ENCODE measurements at regions not wholly inside any gene's neighbourhood (a gene's known extent, or its start where the extent isn't known, plus 50 kb on each side); places are given as distances from the start of the nearest gene placed in this dataset.

DNA sequence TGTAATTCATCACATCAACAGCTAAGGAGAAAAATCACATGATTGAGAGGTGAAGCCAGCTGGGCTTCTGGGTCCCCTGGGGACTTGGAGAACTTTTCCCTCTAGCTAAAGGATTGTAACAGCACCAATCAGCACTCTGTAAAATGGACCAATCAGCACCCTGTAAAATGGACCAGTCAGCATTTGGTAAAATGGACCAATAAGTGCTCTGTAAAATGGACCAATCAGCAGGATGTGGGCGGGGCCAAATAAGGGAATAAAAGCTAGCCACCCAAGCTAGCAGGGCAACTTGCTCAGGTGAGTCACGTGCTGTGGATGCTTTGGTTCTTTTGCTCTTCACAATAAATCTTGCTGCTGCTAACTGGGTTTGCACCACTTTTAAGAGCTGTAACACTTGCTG lies 1248.3 kb downstream of the PCDH18 start:
- no peak for TF ChIP-seq ZNF768 (tag by site-specific recombination; IDR thresholded peaks at IDR 0.05)
- TF ChIP-seq, protein P1, sequence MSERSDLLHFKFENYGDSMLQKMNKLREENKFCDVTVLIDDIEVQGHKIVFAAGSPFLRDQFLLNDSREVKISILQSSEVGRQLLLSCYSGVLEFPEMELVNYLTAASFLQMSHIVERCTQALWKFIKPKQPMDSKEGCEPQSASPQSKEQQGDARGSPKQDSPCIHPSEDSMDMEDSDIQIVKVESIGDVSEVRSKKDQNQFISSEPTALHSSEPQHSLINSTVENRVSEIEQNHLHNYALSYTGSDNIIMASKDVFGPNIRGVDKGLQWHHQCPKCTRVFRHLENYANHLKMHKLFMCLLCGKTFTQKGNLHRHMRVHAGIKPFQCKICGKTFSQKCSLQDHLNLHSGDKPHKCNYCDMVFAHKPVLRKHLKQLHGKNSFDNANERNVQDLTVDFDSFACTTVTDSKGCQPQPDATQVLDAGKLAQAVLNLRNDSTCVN (tag by site-specific recombination; optimal IDR thresholded peaks at IDR 0.05), result no peak
- no peak for TF ChIP-seq PBX3 (CRISPR knock-in tag; IDR thresholded peaks at IDR 0.05)
- TF ChIP-seq, protein P2, sequence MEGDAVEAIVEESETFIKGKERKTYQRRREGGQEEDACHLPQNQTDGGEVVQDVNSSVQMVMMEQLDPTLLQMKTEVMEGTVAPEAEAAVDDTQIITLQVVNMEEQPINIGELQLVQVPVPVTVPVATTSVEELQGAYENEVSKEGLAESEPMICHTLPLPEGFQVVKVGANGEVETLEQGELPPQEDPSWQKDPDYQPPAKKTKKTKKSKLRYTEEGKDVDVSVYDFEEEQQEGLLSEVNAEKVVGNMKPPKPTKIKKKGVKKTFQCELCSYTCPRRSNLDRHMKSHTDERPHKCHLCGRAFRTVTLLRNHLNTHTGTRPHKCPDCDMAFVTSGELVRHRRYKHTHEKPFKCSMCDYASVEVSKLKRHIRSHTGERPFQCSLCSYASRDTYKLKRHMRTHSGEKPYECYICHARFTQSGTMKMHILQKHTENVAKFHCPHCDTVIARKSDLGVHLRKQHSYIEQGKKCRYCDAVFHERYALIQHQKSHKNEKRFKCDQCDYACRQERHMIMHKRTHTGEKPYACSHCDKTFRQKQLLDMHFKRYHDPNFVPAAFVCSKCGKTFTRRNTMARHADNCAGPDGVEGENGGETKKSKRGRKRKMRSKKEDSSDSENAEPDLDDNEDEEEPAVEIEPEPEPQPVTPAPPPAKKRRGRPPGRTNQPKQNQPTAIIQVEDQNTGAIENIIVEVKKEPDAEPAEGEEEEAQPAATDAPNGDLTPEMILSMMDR (tag by site-specific recombination; IDR thresholded peaks at IDR 0.05), result no peak
- no peak for TF ChIP-seq YY1 (tag by site-specific recombination; IDR thresholded peaks at IDR 0.05)
